ENCODE measurements at regions not wholly inside any gene's neighbourhood (a gene's known extent, or its start where the extent isn't known, plus 50 kb on each side); places are given as distances from the start of the nearest gene placed in this dataset.

- TF ChIP-seq CTCF (IDR thresholded peaks at IDR 0.05) (no peak), POLR2A (IDR thresholded peaks at IDR 0.05) (no peak)
Measured at GRCh38 chr9:30362373-30362772, 2022.1 kb upstream of the ACO1 start.

Measured in ovary (tissue), 3 donors.